ENCODE measurements at regions not wholly inside any gene's neighbourhood (a gene's known extent, or its start where the extent isn't known, plus 50 kb on each side); places are given as distances from the start of the nearest gene placed in this dataset.
"Not testable (repeated sequence)": the region's sequence is repeated elsewhere in the genome, so short reads cannot be mapped to it uniquely, and the experiment has no call there.

DNA sequence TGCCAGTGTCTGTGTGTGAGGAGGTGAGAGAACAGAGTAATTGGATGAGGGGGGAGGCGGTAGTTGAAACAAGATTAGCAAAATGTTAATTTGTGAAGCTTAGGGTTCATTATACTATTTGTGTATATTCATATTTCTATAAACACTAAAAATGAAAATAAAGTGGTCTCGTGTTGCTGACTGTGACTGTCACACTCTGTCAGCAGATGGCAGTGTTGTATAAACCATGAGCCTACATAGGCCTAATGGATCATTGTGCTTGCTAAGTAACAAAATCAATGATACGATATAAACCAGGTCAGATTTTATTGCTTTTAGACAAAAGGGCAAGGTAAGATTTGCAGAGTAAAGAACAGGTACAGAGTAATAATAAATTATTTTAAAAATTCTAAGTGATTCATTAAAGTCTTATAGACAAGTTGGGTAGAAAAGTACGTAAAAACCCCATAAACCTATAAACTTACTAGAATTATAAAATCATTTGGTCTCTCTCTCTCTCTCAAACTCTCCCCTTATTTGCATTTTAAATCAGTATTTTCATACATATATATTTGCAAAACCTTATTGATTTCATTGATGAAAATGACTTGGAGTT lies 182.7 kb downstream of the RPIA start:
- ATAC-seq (replicated peaks; ENCODE audit: extremely low read depth, poor library complexity, severe bottlenecking) (peak; percentile 54), DNase-seq (ENCODE audit: low spot score in 2 of 2) (no peak)
- Mint-ChIP-seq H3K36me3 (ENCODE audit: insufficient read depth) (no peaks in the 10 kb centered on the region), H3K4me1 (no peaks in the 10 kb centered on the region), H3K4me3 (no peak overlapping the region), H3K27ac (ENCODE audit: low read depth) (no peak overlapping the region), H3K9me3 (no peaks in the 10 kb centered on the region), H3K27me3 (peaks cover 58% of the 10 kb centered on the region)

GRCh38 chr2:88875736-88876135 lies 184.3 kb downstream of the RPIA start:
- H3K27me3 Mint-ChIP-seq = peaks cover 51% of the 10 kb centered on the region
- H3K4me3 Mint-ChIP-seq = no peak overlapping the region
- no peaks in the 10 kb centered on the region for H3K36me3 Mint-ChIP-seq (ENCODE audit: insufficient read depth)
- ATAC-seq (replicated peaks; ENCODE audit: extremely low read depth, poor library complexity, severe bottlenecking) = no peak
- no peaks in the 10 kb centered on the region for H3K9me3 Mint-ChIP-seq
- DNase-seq (ENCODE audit: low spot score in 2 of 2) = no peak
- no peak overlapping the region for H3K27ac Mint-ChIP-seq (ENCODE audit: low read depth)
- no peaks in the 10 kb centered on the region for H3K4me1 Mint-ChIP-seq

DNA sequence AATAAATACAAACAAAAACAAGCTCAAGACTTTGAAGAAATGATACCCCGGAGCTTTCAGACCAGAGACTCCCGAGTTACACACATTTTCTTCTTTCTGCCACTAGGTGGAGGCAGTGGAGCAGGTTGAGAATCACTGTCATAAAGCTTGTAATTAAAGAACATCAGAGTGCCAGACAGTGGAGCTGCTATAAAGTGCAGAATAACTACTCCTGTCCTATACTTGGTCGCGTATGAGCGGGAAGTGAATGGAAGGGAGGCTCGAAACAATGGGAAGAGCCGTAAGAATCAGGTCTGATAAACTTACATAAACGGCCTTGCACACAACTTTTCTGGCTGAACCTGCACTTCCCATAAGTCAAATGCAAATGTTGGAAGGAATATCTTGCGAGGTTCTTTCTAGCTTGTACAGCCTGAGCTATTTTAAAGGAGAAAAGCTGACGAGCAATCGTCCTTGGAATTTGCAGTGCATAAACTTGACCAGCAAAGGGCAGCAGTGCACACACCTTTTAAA lies 189.0 kb downstream of the RPIA start:
- DNase-seq (ENCODE audit: low spot score in 2 of 2) = peak in 1 of 2 donors; percentile 13
- H3K4me1 Mint-ChIP-seq = no peaks in the 10 kb centered on the region

GRCh38 chr2:88885275-88885674 lies 193.8 kb downstream of the RPIA start:
- Mint-ChIP-seq H3K9me3 (no peaks in the 10 kb centered on the region), H3K27me3 (peaks cover 44% of the 10 kb centered on the region), H3K4me1 (no peaks in the 10 kb centered on the region), H3K36me3 (ENCODE audit: insufficient read depth) (no peaks in the 10 kb centered on the region), H3K27ac (ENCODE audit: low read depth) (no peak overlapping the region), H3K4me3 (no peak overlapping the region)
- DNase-seq (ENCODE audit: low spot score in 2 of 2) (no peak), ATAC-seq (replicated peaks; ENCODE audit: extremely low read depth, poor library complexity, severe bottlenecking) (no peak)

More for the DNA sequence above, 189.0 kb downstream of the RPIA start:
- ATAC-seq (replicated peaks; ENCODE audit: extremely low read depth, poor library complexity, severe bottlenecking) = no peak
- H3K27ac Mint-ChIP-seq (ENCODE audit: low read depth) = no peak overlapping the region
- H3K4me3 Mint-ChIP-seq = no peak overlapping the region
- peaks cover 47% of the 10 kb centered on the region for H3K27me3 Mint-ChIP-seq
- H3K9me3 Mint-ChIP-seq = no peaks in the 10 kb centered on the region
- H3K36me3 Mint-ChIP-seq (ENCODE audit: insufficient read depth) = no peaks in the 10 kb centered on the region

- Mint-ChIP-seq H3K36me3 (ENCODE audit: insufficient read depth) (no peaks in the 10 kb centered on the region), H3K27me3 (peaks cover 43% of the 10 kb centered on the region), H3K4me3 (no peak overlapping the region), H3K4me1 (no peaks in the 10 kb centered on the region), H3K9me3 (no peaks in the 10 kb centered on the region), H3K27ac (ENCODE audit: low read depth) (no peak overlapping the region)
- DNase-seq (ENCODE audit: low spot score in 2 of 2) (no peak), ATAC-seq (replicated peaks; ENCODE audit: extremely low read depth, poor library complexity, severe bottlenecking) (no peak)
Measured at GRCh38 chr2:88885679-88886416, 194.4 kb downstream of the RPIA start.

GRCh38 chr2:88887466-88887865 lies 196.0 kb downstream of the RPIA start:
- not testable (repeated sequence) for H3K36me3 Mint-ChIP-seq (ENCODE audit: insufficient read depth); ATAC-seq (replicated peaks; ENCODE audit: extremely low read depth, poor library complexity, severe bottlenecking); H3K4me1 Mint-ChIP-seq; H3K27ac Mint-ChIP-seq (ENCODE audit: low read depth); DNase-seq (ENCODE audit: low spot score in 2 of 2); H3K9me3 Mint-ChIP-seq; H3K4me3 Mint-ChIP-seq
- peaks cover 30% of the 10 kb centered on the region for H3K27me3 Mint-ChIP-seq

DNA sequence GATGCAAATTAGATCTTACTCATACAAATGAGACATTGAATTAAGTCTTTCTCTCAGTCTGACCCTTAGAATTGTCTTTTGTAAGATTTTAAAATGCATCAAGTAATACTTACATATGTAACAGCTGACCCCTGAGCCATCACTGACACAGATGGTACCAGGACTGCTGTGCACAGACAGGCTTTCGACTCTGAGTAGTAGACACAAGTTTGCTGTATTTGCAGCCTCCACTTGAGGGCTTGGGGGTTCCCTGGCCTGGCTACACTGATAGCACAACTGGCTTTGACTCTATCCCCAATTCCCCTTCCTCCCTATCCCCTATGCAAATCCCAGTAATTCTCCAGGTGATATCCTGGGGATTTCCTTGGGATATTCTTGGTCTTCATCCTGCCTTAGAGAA lies 200.7 kb downstream of the RPIA start:
- DNase-seq (ENCODE audit: low spot score in 2 of 2) (no peak), ATAC-seq (replicated peaks; ENCODE audit: extremely low read depth, poor library complexity, severe bottlenecking) (no peak)
- Mint-ChIP-seq H3K27me3 (peaks cover 45% of the 10 kb centered on the region), H3K4me3 (no peak overlapping the region), H3K9me3 (no peaks in the 10 kb centered on the region), H3K27ac (ENCODE audit: low read depth) (no peak overlapping the region), H3K36me3 (ENCODE audit: insufficient read depth) (no peaks in the 10 kb centered on the region), H3K4me1 (no peaks in the 10 kb centered on the region)

DNA sequence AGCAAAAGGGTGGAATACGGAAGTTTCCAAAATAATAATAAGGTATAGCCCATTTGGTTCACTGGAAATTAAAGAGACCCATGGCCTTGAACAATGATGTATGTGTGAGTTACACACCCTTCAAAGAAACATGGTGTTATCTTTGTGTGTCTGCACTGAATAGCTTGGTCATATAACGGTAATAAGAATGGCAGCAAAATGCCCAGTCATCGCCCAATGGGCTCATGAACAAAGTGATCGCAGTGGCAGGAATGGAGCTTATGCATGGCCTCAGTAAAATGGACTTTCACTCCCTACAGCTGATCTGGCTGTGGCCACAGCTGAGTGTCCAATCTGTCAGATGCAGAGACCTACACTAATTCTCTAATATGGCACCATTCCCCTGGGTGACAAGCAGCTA lies 201.3 kb downstream of the RPIA start:
- DNase-seq (ENCODE audit: low spot score in 2 of 2) = no peak
- ATAC-seq (replicated peaks; ENCODE audit: extremely low read depth, poor library complexity, severe bottlenecking) = no peak
- no peak overlapping the region for H3K27ac Mint-ChIP-seq (ENCODE audit: low read depth)
- H3K4me3 Mint-ChIP-seq = no peak overlapping the region
- peaks cover 45% of the 10 kb centered on the region for H3K27me3 Mint-ChIP-seq
- H3K9me3 Mint-ChIP-seq = no peaks in the 10 kb centered on the region
- no peaks in the 10 kb centered on the region for H3K4me1 Mint-ChIP-seq
- H3K36me3 Mint-ChIP-seq (ENCODE audit: insufficient read depth) = no peaks in the 10 kb centered on the region

GRCh38 chr2:88896971-88897370 lies 205.5 kb downstream of the RPIA start:
- peaks cover 56% of the 10 kb centered on the region for H3K27me3 Mint-ChIP-seq
- H3K4me1 Mint-ChIP-seq = no peaks in the 10 kb centered on the region
- H3K9me3 Mint-ChIP-seq = peaks cover 5% of the 10 kb centered on the region
- no peak for DNase-seq (ENCODE audit: low spot score in 2 of 2)
- H3K4me3 Mint-ChIP-seq = no peak overlapping the region
- no peaks in the 10 kb centered on the region for H3K36me3 Mint-ChIP-seq (ENCODE audit: insufficient read depth)
- no peak overlapping the region for H3K27ac Mint-ChIP-seq (ENCODE audit: low read depth)
- no peak for ATAC-seq (replicated peaks; ENCODE audit: extremely low read depth, poor library complexity, severe bottlenecking)

DNA sequence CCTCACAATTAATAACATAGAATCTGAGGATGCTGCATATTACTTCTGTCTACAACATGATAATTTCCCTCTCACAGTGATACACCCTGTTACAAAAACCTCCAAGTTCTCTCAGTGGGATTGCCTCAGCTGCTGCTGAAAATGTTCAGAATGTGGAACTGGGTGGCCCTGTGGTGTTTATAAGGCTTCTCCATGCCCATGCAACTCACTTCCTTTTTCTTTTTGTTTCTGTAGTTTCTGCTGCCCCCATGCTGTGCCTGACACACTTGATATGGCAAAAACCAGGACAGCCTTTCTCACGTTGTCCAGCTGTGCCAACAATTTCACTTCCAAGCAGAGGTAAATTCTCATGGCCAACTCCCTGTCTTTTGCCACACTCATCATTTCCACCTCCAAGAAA lies 206.2 kb downstream of the RPIA start:
- ATAC-seq (replicated peaks; ENCODE audit: extremely low read depth, poor library complexity, severe bottlenecking) (no peak), DNase-seq (ENCODE audit: low spot score in 2 of 2) (no peak)
- Mint-ChIP-seq H3K27ac (ENCODE audit: low read depth) (no peak overlapping the region), H3K27me3 (peaks cover 50% of the 10 kb centered on the region), H3K36me3 (ENCODE audit: insufficient read depth) (no peaks in the 10 kb centered on the region), H3K4me1 (no peaks in the 10 kb centered on the region), H3K9me3 (peaks cover 5% of the 10 kb centered on the region), H3K4me3 (no peak overlapping the region)

- ATAC-seq (replicated peaks; ENCODE audit: extremely low read depth, poor library complexity, severe bottlenecking) = no peak
- Mint-ChIP-seq H3K27ac (ENCODE audit: low read depth) (no peak overlapping the region), H3K4me3 (no peak overlapping the region), H3K27me3 (peaks cover 39% of the 10 kb centered on the region), H3K9me3 (peaks cover 5% of the 10 kb centered on the region), H3K36me3 (ENCODE audit: insufficient read depth) (no peaks in the 10 kb centered on the region), H3K4me1 (no peaks in the 10 kb centered on the region)
- no peak for DNase-seq (ENCODE audit: low spot score in 2 of 2)
Measured at GRCh38 chr2:88903749-88904353, 212.4 kb downstream of the RPIA start.

GRCh38 chr2:88913280-88913679 lies 221.8 kb downstream of the RPIA start:
- Mint-ChIP-seq H3K9me3 (no peaks in the 10 kb centered on the region), H3K27ac (ENCODE audit: low read depth) (no peak overlapping the region), H3K36me3 (ENCODE audit: insufficient read depth) (no peaks in the 10 kb centered on the region), H3K27me3 (peaks cover 64% of the 10 kb centered on the region), H3K4me3 (no peak overlapping the region), H3K4me1 (no peaks in the 10 kb centered on the region)
- ATAC-seq (replicated peaks; ENCODE audit: extremely low read depth, poor library complexity, severe bottlenecking) (no peak), DNase-seq (ENCODE audit: low spot score in 2 of 2) (no peak)
